Sigmoid colon (tissue), 4 donors: ENCODE measurements at regions not wholly inside any gene's neighbourhood (a gene's known extent, or its start where the extent isn't known, plus 50 kb on each side); places are given as distances from the start of the nearest gene placed in this dataset.

Experiments
- EP300 ChIP-seq, 4 donors: sonication (generic); formaldehyde crosslinking; IDR thresholded peaks; one replicate each; pipeline ENCODE4 v1.6.1; 2017; ENCODE audit warnings: antibody characterized with exemption in 4 of 4
- TF ChIP-seq, protein P1 (sequence below), 4 experiments: fragments of 450-650 bp in 3 of 4; fragments of 200-600 bp in 1 of 4; IDR thresholded peaks; one replicate each; pipeline ENCODE4 v1.5.1; 2016 to 2019; ENCODE audit warnings: antibody characterized with exemption in 4 of 4, mild to moderate bottlenecking in 3 of 4, moderate library complexity in 2 of 4

GRCh38 chr4:10736266-10736665 is 51.7 kb upstream of the CLNK start:
- TF ChIP-seq EP300 (IDR thresholded peaks at IDR 0.05): peak in 1 of 4 donors; percentile 11
- TF ChIP-seq, protein P1, sequence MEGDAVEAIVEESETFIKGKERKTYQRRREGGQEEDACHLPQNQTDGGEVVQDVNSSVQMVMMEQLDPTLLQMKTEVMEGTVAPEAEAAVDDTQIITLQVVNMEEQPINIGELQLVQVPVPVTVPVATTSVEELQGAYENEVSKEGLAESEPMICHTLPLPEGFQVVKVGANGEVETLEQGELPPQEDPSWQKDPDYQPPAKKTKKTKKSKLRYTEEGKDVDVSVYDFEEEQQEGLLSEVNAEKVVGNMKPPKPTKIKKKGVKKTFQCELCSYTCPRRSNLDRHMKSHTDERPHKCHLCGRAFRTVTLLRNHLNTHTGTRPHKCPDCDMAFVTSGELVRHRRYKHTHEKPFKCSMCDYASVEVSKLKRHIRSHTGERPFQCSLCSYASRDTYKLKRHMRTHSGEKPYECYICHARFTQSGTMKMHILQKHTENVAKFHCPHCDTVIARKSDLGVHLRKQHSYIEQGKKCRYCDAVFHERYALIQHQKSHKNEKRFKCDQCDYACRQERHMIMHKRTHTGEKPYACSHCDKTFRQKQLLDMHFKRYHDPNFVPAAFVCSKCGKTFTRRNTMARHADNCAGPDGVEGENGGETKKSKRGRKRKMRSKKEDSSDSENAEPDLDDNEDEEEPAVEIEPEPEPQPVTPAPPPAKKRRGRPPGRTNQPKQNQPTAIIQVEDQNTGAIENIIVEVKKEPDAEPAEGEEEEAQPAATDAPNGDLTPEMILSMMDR (IDR thresholded peaks at IDR 0.05): no peak
